Stimulated activated naive CD4-positive, alpha-beta T cell treated with Interleukin-2 at 50 U/mL for 16 hours (primary cell): ENCODE measurements at regions not wholly inside any gene's neighbourhood (a gene's known extent, or its start where the extent isn't known, plus 50 kb on each side); places are given as distances from the start of the nearest gene placed in this dataset.

Experiments used
- DNase-seq: peaks from one replicate; lab custom pipeline; 2025; lab: John Stamatoyannopoulos, UW

GRCh38 chr9:117860849-117861248, 156.6 kb downstream of the TLR4 start:
- no peak for DNase-seq

- no peak for DNase-seq
Observed at GRCh38 chr9:117864385-117865057, 160.3 kb downstream of the TLR4 start.

GRCh38 chr9:117868594-117868993, 164.4 kb downstream of the TLR4 start:
- DNase-seq: no peak

- no peak for DNase-seq
Observed at GRCh38 chr9:117869287-117869686, 165.1 kb downstream of the TLR4 start.

GRCh38 chr9:117869712-117870111, 165.5 kb downstream of the TLR4 start:
- DNase-seq: no peak

GRCh38 chr9:117873664-117874063, 169.5 kb downstream of the TLR4 start:
- DNase-seq: no peak

GRCh38 chr9:117875886-117876285, 171.7 kb downstream of the TLR4 start:
- no peak for DNase-seq

- DNase-seq: no peak
Observed at GRCh38 chr9:117882171-117882570, 178.0 kb downstream of the TLR4 start.

- no peak for DNase-seq
Observed at GRCh38 chr9:117886616-117887015, 182.4 kb downstream of the TLR4 start.

- no peak for DNase-seq
Observed at GRCh38 chr9:117887383-117887782, 183.2 kb downstream of the TLR4 start.

- no peak for DNase-seq
Observed at GRCh38 chr9:117887941-117888340, 183.7 kb downstream of the TLR4 start.

- no peak for DNase-seq
Observed at GRCh38 chr9:117903453-117903852, 199.2 kb downstream of the TLR4 start.

- no peak for DNase-seq
Observed at GRCh38 chr9:117906763-117907162, 202.6 kb downstream of the TLR4 start.

- no peak for DNase-seq
Observed at GRCh38 chr9:117907420-117907819, 203.2 kb downstream of the TLR4 start.

- DNase-seq: no peak
Observed at GRCh38 chr9:117916291-117916690, 212.1 kb downstream of the TLR4 start.

- no peak for DNase-seq
Observed at GRCh38 chr9:117917873-117918272, 213.7 kb downstream of the TLR4 start.

- DNase-seq: no peak
Observed at GRCh38 chr9:117919538-117919937, 215.3 kb downstream of the TLR4 start.

GRCh38 chr9:117926031-117926658, 221.9 kb downstream of the TLR4 start:
- no peak for DNase-seq

GRCh38 chr9:117927354-117927753, 223.2 kb downstream of the TLR4 start:
- no peak for DNase-seq

GRCh38 chr9:117929868-117930267, 225.7 kb downstream of the TLR4 start:
- no peak for DNase-seq

- no peak for DNase-seq
Observed at GRCh38 chr9:117932585-117932984, 228.4 kb downstream of the TLR4 start.

- no peak for DNase-seq
Observed at GRCh38 chr9:117936185-117937130, 232.3 kb downstream of the TLR4 start.

- DNase-seq: no peak
Observed at GRCh38 chr9:117938086-117938485, 233.9 kb downstream of the TLR4 start.
